ENCODE measurements at regions not wholly inside any gene's neighbourhood (a gene's known extent, or its start where the extent isn't known, plus 50 kb on each side); places are given as distances from the start of the nearest gene placed in this dataset.

DNA sequence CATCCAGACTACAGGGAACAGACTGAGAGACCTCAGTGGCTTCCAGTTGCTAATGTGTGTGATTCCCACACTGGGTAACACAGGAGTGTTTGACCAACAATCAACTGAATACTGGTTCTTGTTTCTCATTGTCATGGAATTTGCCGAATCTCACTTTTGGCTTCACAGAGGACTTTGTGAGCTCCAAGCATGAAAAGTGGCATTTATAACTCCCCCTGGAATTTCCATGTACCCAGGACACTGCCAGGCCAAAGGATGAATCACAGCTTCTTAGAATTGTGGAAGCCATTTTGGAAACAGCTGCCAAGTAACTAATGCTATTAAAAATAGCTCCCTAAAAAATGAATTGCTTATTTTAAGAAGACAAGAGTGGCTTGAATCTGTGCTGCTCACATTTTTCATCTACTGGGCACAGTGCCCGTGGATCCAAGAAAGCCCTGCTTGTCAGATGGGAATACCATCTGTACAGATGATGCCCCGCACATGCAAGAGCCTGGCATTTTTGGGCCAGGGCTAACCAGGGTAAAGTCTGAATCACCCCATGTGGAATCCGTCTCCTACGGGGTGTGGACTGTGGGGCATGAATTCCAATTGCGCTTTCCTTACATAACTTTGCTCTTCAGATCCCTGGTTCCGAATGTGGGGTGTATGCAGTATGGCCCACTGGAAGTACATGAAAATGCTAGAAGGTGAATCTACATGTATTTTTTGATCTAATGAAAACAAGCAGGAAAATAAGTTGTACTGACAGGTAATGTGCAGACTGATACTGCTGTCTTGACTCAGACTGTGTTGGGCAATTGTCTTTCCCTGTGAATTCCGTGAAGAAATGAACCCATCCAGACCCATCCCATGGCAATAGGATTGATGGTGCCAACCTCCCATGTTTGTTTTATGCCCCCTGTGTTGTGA lies 487.3 kb downstream of the SIPA1L2 start:
- TF ChIP-seq, protein P1, sequence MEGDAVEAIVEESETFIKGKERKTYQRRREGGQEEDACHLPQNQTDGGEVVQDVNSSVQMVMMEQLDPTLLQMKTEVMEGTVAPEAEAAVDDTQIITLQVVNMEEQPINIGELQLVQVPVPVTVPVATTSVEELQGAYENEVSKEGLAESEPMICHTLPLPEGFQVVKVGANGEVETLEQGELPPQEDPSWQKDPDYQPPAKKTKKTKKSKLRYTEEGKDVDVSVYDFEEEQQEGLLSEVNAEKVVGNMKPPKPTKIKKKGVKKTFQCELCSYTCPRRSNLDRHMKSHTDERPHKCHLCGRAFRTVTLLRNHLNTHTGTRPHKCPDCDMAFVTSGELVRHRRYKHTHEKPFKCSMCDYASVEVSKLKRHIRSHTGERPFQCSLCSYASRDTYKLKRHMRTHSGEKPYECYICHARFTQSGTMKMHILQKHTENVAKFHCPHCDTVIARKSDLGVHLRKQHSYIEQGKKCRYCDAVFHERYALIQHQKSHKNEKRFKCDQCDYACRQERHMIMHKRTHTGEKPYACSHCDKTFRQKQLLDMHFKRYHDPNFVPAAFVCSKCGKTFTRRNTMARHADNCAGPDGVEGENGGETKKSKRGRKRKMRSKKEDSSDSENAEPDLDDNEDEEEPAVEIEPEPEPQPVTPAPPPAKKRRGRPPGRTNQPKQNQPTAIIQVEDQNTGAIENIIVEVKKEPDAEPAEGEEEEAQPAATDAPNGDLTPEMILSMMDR (IDR thresholded peaks at IDR 0.05; ENCODE audit: poor library complexity, severe bottlenecking) = no peak
- TF ChIP-seq, protein P2, sequence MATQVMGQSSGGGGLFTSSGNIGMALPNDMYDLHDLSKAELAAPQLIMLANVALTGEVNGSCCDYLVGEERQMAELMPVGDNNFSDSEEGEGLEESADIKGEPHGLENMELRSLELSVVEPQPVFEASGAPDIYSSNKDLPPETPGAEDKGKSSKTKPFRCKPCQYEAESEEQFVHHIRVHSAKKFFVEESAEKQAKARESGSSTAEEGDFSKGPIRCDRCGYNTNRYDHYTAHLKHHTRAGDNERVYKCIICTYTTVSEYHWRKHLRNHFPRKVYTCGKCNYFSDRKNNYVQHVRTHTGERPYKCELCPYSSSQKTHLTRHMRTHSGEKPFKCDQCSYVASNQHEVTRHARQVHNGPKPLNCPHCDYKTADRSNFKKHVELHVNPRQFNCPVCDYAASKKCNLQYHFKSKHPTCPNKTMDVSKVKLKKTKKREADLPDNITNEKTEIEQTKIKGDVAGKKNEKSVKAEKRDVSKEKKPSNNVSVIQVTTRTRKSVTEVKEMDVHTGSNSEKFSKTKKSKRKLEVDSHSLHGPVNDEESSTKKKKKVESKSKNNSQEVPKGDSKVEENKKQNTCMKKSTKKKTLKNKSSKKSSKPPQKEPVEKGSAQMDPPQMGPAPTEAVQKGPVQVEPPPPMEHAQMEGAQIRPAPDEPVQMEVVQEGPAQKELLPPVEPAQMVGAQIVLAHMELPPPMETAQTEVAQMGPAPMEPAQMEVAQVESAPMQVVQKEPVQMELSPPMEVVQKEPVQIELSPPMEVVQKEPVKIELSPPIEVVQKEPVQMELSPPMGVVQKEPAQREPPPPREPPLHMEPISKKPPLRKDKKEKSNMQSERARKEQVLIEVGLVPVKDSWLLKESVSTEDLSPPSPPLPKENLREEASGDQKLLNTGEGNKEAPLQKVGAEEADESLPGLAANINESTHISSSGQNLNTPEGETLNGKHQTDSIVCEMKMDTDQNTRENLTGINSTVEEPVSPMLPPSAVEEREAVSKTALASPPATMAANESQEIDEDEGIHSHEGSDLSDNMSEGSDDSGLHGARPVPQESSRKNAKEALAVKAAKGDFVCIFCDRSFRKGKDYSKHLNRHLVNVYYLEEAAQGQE (IDR thresholded peaks at IDR 0.05; ENCODE audit: borderline replicate concordance) = no peak
- no peak for TF ChIP-seq EZH2 (IDR thresholded peaks at IDR 0.05; ENCODE audit: borderline replicate concordance, insufficient read depth, low read length, poor library complexity, severe bottlenecking)
- no peak for TF ChIP-seq EP300 (conservative IDR thresholded peaks at IDR 0.05; ENCODE audit: poor library complexity, severe bottlenecking)
- TF ChIP-seq RAD21 (conservative IDR thresholded peaks at IDR 0.05) = no peak
- no peak for TF ChIP-seq TAF1 (IDR thresholded peaks at IDR 0.05; ENCODE audit: low read depth)
- no peak for TF ChIP-seq POLR2AphosphoS5 (IDR thresholded peaks at IDR 0.05)
- no peak for TF ChIP-seq MXI1 (conservative IDR thresholded peaks at IDR 0.05; ENCODE audit: poor library complexity, severe bottlenecking)
- no peak for TF ChIP-seq SMC3 (conservative IDR thresholded peaks at IDR 0.05; ENCODE audit: poor library complexity)
